GM23338 (cell line): ENCODE measurements at regions not wholly inside any gene's neighbourhood (a gene's known extent, or its start where the extent isn't known, plus 50 kb on each side); places are given as distances from the start of the nearest gene placed in this dataset.

Source experiments
- ATAC-seq: fragments of 200-7000 bp; cut with Tn5 transposase; 3 replicates; pipeline ENCODE4 v1.9.1; 2020
- DNase-seq: peaks from one replicate; pipeline ENCODE4 v3.0.0-alpha.2; 2015; ENCODE audit warnings: low spot score
- H2AFZ ChIP-seq: fragments of 200-600 bp; sonication (generic); 2 replicates; pipeline ENCODE4 v1.8.0; 2016; ENCODE audit warnings: antibody characterized with exemption, mild to moderate bottlenecking, moderate library complexity
- H3F3A ChIP-seq: fragments of 200-600 bp; sonication (generic); replicated peaks from 2 replicates; pipeline ENCODE4 v1.8.0; 2017; ENCODE audit warnings: antibody characterized with exemption, mixed run types, low read depth
- H3K27ac ChIP-seq: fragments of 200-600 bp; sonication (generic); 2 replicates; pipeline ENCODE4 v1.6.1; 2016; ENCODE audit warnings: low read depth
- H3K27me3 ChIP-seq: fragments of 200-600 bp; sonication (generic); 2 replicates; pipeline ENCODE4 v1.8.0; 2016; ENCODE audit warnings: mild to moderate bottlenecking, mixed run types, moderate library complexity; ENCODE audit not compliant: insufficient read depth
- H3K36me3 ChIP-seq: fragments of 200-600 bp; sonication (generic); 2 replicates; pipeline ENCODE4 v1.8.0; 2016; ENCODE audit warnings: mild to moderate bottlenecking; ENCODE audit not compliant: insufficient read depth
- H3K4me1 ChIP-seq: fragments of 200-600 bp; sonication (generic); 2 replicates; pipeline ENCODE4 v1.8.0; 2016; ENCODE audit warnings: mild to moderate bottlenecking, moderate library complexity; ENCODE audit not compliant: insufficient read depth
- H3K4me2 ChIP-seq: fragments of 200-600 bp; sonication (generic); 2 replicates; pipeline ENCODE4 v1.7.1; 2017; ENCODE audit warnings: mixed run types
- H3K4me3 ChIP-seq: fragments of 200-600 bp; sonication (generic); 2 replicates; pipeline ENCODE4 v1.6.1; 2016; ENCODE audit warnings: mixed run types
- H3K79me2 ChIP-seq: fragments of 200-600 bp; sonication (generic); replicated peaks from 2 replicates; pipeline ENCODE4 v1.8.0; 2017; ENCODE audit warnings: mild to moderate bottlenecking; ENCODE audit not compliant: insufficient read depth
- H3K9me2 ChIP-seq: fragments of 200-600 bp; sonication (generic); 2 replicates; pipeline ENCODE4 v1.8.0; 2017; ENCODE audit not compliant: insufficient read depth
- H4K20me1 ChIP-seq: fragments of 200-600 bp; sonication (generic); replicated peaks from 2 replicates; pipeline ENCODE4 v1.8.0; 2017; ENCODE audit warnings: mild to moderate bottlenecking; ENCODE audit not compliant: insufficient read depth
- H3K27ac Mint-ChIP-seq: 2 replicates; pipeline ENCODE4 v1.8.0; 2020; ENCODE audit warnings: inconsistent platforms, mild to moderate bottlenecking, moderate library complexity, mixed read lengths
- H3K27me3 Mint-ChIP-seq: 3 replicates; pipeline ENCODE4 v1.8.0; 2022; ENCODE audit warnings: low read depth, mild to moderate bottlenecking, moderate library complexity, mixed read lengths, inconsistent platforms; ENCODE audit not compliant: insufficient read depth, poor library complexity
- H3K36me3 Mint-ChIP-seq: 3 replicates; pipeline ENCODE4 v1.8.0; 2021; ENCODE audit warnings: low read depth, mild to moderate bottlenecking, inconsistent platforms, moderate library complexity, mixed read lengths
- H3K4me1 Mint-ChIP-seq: 3 replicates; pipeline ENCODE4 v1.8.0; 2020; ENCODE audit warnings: mild to moderate bottlenecking, inconsistent platforms, mixed read lengths
- H3K4me3 Mint-ChIP-seq: 3 replicates; pipeline ENCODE4 v1.8.0; 2021; ENCODE audit warnings: moderate library complexity, mild to moderate bottlenecking, inconsistent platforms, mixed read lengths
- H3K9me3 Mint-ChIP-seq: 3 replicates; pipeline ENCODE4 v1.8.0; 2020; ENCODE audit warnings: moderate library complexity, mild to moderate bottlenecking, inconsistent platforms, mixed read lengths
- CREB1 ChIP-seq: fragments of 250-450 bp; sonication (Bioruptor Pico); IDR thresholded peaks from 2 replicates; pipeline ENCODE4 v1.5.0; 2020; ENCODE audit warnings: low read depth, mild to moderate bottlenecking, moderate library complexity
- CTCF ChIP-seq, 2 experiments: fragments of 200-600 bp in 1 of 2; sonication (generic) in 1 of 2; conservative IDR thresholded peaks; 2 replicates each; pipeline versions ENCODE4 v1.5.1 to v1.6.1; 2016 to 2017; ENCODE audit warnings: antibody characterized with exemption in 2 of 2, low read depth in 2 of 2, mild to moderate bottlenecking in 2 of 2, moderate library complexity in 1 of 2
- ETS1 ChIP-seq: IDR thresholded peaks from 2 replicates; pipeline ENCODE4 v1.6.1; 2016; ENCODE audit warnings: antibody characterized with exemption
- EZH2 ChIP-seq: fragments of 200-600 bp; sonication (generic); IDR thresholded peaks from one replicate; pipeline ENCODE4 v1.8.0; 2017; ENCODE audit warnings: antibody characterized with exemption, mild to moderate bottlenecking, low read depth; ENCODE audit not compliant: unreplicated experiment
- EZH2phosphoT487 ChIP-seq: fragments of 200-600 bp; sonication (generic); IDR thresholded peaks from one replicate; pipeline ENCODE4 v1.8.1; 2018; ENCODE audit warnings: antibody characterized with exemption; ENCODE audit not compliant: unreplicated experiment
- JUNB ChIP-seq: IDR thresholded peaks from one replicate; pipeline ENCODE4 v1.6.1; 2016; ENCODE audit warnings: antibody characterized with exemption; ENCODE audit not compliant: unreplicated experiment
- POLR2AphosphoS5 ChIP-seq: IDR thresholded peaks from 2 replicates; pipeline ENCODE4 v1.6.1; 2016; ENCODE audit warnings: antibody characterized with exemption, low read depth
- REST ChIP-seq: IDR thresholded peaks from one replicate; pipeline ENCODE4 v1.6.1; 2018; ENCODE audit warnings: antibody characterized with exemption; ENCODE audit not compliant: unreplicated experiment
- STAT1 ChIP-seq: IDR thresholded peaks from one replicate; pipeline ENCODE4 v1.6.1; 2016; ENCODE audit warnings: antibody characterized with exemption; ENCODE audit not compliant: unreplicated experiment
- ZNF114 ChIP-seq: fragments of 250-450 bp; sonication (Bioruptor Pico); IDR thresholded peaks from 2 replicates; pipeline ENCODE4 v1.5.0; 2020; ENCODE audit warnings: mild to moderate bottlenecking, moderate library complexity
- ZNF331 ChIP-seq: fragments of 250-450 bp; sonication (Bioruptor Pico); IDR thresholded peaks from 2 replicates; pipeline ENCODE4 v1.5.0; 2020; ENCODE audit warnings: low read depth, mild to moderate bottlenecking, moderate library complexity
- ZNF462 ChIP-seq: fragments of 250-450 bp; sonication (Bioruptor Pico); IDR thresholded peaks from 2 replicates; pipeline ENCODE4 v1.5.0; 2020; ENCODE audit warnings: mild to moderate bottlenecking, moderate library complexity

- Mint-ChIP-seq H3K27ac (no peak overlapping the region), H3K9me3 (no peaks in the 10 kb centered on the region; the same call in 2 of the 3 replicates), H3K27me3 (no peaks in the 10 kb centered on the region), H3K4me3 (no peak overlapping the region), H3K4me1 (peaks cover 11% of the 10 kb centered on the region; the same call in 2 of the 3 replicates), H3K36me3 (no peaks in the 10 kb centered on the region)
- DNase-seq (no peak), ATAC-seq (no peak)
- no peak overlapping the region for H3K4me2 ChIP-seq
- H3K36me3 ChIP-seq: no peaks in the 10 kb centered on the region
- H3K79me2 ChIP-seq: no peaks in the 10 kb centered on the region
- H3K9me2 ChIP-seq: peaks cover 12% of the 10 kb centered on the region; the same call in 1 of the 2 replicates
- H3K27ac ChIP-seq: no peak overlapping the region
- H4K20me1 ChIP-seq: no peaks in the 10 kb centered on the region
- H3K4me3 ChIP-seq: no peak overlapping the region
- H3K4me1 ChIP-seq: peaks cover 9% of the 10 kb centered on the region
- TF ChIP-seq ZNF331: no peak
- no peak for TF ChIP-seq EZH2
- TF ChIP-seq POLR2AphosphoS5: no peak
- no peak for TF ChIP-seq CTCF (conservative IDR thresholded peaks at IDR 0.05; ENCODE audit: low read depth in 2 of 2)
- no peak for TF ChIP-seq ETS1
- no peak for TF ChIP-seq JUNB
- TF ChIP-seq EZH2phosphoT487: no peak
- TF ChIP-seq ZNF114 (CRISPR knock-in tag): no peak
- no peak for TF ChIP-seq REST
- TF ChIP-seq ZNF462 (CRISPR knock-in tag): no peak
- TF ChIP-seq STAT1: no peak
- TF ChIP-seq CREB1: no peak
- H2AFZ ChIP-seq: no peak overlapping the region
- H3F3A ChIP-seq: no peaks in the 10 kb centered on the region
- H3K27me3 ChIP-seq: no peaks in the 10 kb centered on the region
Measured at GRCh38 chr12:102685841-102686240, 205.5 kb upstream of the IGF1 start.
